ENCODE measurements at regions not wholly inside any gene's neighbourhood (a gene's known extent, or its start where the extent isn't known, plus 50 kb on each side); places are given as distances from the start of the nearest gene placed in this dataset.

DNA sequence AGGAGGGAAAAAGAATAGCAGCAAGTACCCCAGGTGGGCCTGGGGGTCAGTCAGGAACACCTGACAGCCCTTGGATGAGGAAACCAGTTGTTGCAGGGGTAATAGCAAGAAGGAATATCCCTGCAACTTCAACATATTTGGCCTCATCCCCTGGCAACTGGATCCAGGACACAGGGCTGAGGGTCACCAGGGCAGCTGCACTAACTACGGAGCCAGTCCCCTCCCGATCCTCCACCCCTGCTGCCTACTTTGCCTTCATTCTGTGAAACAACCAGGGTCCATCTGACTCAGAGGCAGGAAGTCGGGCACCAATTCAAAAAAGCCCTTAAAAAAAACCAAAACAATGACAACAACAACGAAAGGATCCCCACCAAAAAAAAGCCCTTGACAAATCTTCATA, 52.9 kb downstream of the FRMPD3 start:
- no peak for DNase-seq (ENCODE audit: low read depth)

GRCh38 chrX:107504006-107504405, 54.6 kb downstream of the FRMPD3 start:
- DNase-seq (ENCODE audit: low read depth) = no peak

DNA sequence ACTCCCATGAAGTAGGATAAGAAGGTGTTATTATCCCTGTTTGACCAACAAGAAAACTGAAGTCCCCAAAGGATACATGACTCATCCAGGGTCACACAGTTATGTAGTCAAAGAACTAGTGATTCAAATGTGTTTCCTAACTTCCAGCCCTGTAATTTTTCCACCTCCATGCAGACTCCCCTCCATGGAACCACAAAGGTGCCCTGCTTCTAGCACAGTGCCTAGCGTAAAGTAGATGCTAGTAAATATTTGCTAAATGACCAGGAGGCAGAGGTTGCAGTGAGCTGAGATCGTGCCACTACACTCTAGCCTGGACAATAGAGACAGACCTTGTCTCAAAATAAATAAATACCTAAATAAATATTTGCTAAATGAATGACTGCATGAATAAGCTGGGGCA, 55.8 kb downstream of the FRMPD3 start:
- no peak for DNase-seq (ENCODE audit: low read depth)

DNA sequence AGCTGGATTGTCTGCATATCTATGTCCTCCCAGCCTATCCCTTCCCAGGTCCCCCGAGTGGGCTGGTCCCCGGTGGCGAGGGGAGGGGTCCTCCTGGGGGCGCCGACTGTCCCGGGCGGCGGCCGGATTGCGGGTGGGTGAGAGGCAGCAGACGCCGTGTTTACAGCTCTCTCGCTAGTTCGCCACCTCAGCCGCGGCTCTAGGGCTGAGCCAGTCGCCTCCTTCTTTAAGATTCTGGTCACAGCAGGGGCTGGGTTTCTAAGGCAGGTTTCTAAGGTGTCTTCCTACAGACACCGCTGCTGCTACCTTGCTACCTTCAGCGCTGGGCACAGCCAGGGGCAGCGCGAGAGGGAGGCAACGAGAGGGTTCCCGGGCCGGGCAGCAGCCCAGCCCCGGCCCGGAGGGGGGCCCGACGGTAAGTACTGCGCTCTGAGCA, 57.2 kb downstream of the FRMPD3 start:
- no peak for DNase-seq (ENCODE audit: low read depth)

- no peak for DNase-seq (ENCODE audit: low read depth)
These were observed 57.8 kb downstream of the FRMPD3 start for GRCh38 chrX:107507093-107507743.

GRCh38 chrX:107507744-107508117, 58.3 kb downstream of the FRMPD3 start:
- DNase-seq (ENCODE audit: low read depth) = no peak

DNA sequence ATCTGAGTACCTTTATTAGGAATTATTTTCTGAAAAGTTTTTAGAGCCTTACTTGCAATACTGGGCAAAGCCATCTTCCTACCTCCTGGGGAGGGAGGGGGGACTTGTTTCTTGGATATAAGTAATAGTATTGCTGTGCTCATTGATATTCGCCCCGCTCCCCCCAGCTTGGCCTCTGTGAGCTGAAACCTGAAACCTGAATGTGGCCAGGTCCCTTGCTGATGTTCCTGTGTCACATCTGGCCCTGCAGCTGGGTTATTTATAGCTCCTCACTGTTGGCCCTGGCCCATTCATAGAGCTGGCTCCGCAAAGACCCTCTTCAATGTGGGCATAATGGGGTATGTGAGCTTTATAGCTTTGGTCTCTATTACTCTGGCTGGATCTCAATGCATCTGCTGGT, 59.5 kb downstream of the FRMPD3 start:
- no peak for DNase-seq (ENCODE audit: low read depth)

- DNase-seq (ENCODE audit: low read depth) = no peak
These were observed 65.5 kb downstream of the FRMPD3 start for GRCh38 chrX:107514944-107515343.

DNA sequence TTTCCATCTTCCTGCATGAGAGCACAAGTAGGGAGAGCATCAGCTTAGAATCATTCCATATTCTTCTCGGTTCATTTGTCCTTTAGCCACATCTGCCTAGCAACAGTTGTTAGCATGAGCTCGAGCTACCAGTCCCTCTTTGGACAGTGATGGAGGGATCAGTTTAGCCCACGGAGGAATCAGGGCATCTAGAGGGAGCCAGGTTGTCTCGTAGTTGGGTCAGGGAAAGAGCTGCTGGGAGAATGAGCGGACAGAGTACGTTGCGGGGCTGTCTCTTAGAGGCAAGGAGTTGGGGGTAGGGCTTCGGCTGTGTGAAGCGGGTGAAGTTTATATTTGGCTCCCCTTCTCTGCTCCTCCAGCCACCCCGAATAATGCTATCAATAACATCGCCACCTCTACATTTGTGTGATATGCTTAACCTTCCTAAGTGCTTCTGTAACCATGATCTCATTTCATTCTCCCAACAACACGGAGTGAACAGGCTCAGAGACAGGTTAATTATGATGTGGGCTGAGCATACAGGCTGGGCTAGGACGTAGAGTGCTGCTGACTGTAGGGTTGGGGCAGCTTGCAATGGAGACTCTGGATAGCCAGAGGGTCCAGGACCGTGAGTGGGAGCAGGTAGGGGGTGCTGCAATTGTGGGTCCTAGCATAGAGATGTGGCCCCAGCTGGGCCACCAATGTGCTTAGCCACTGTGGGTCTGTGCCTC, 72.6 kb downstream of the FRMPD3 start:
- no peak for DNase-seq (ENCODE audit: low read depth)

- no peak for DNase-seq (ENCODE audit: low read depth)
These were observed 73.4 kb downstream of the FRMPD3 start for GRCh38 chrX:107522901-107523300.

DNA sequence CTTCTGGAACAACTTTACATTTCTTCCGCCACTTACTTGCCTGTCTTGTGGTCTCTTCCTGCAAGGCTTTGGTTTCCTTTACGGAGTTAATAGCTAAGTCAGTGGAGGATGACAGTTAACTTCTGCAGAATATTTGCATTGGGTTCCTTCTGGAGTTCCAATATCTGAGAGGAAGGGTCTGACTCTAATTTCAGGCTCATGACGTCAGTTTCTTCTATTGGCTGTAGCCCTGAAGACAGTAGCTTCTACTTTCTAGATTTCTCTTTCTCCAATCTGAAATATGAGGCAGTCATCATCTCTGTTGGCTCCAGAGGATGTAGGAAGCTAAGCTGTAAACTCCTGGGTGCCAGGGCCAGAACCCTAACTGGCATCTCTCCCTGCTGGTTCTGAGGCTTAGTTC, 76.7 kb downstream of the FRMPD3 start:
- DNase-seq (ENCODE audit: low read depth) = no peak

- DNase-seq (ENCODE audit: low read depth) = no peak
These were observed 80.7 kb downstream of the FRMPD3 start for GRCh38 chrX:107530141-107530540.

- no peak for DNase-seq (ENCODE audit: low read depth)
These were observed 88.4 kb downstream of the FRMPD3 start for GRCh38 chrX:107537815-107538214.

DNA sequence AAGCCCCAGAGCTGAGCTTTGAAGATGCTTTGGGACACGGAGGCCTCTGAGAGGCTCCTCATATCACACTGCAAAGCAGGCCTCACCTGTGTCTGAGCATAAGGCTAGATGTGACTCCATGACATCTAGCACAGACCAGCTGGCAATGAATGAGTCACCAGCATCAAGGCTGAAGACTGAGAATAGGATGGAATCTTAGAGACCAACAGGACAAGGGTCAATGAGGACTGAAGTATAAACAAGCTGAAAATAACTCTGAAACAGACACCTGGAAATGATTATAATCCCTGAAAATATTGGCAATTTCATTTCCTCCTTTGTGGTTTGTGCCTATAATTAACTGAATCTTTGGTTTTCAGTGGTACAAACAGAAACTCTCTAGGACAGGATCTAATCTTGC, 87.1 kb upstream of the PRPS1 start:
- DNase-seq (ENCODE audit: low read depth) = no peak

GRCh38 chrX:107542040-107542439, 86.3 kb upstream of the PRPS1 start:
- no peak for DNase-seq (ENCODE audit: low read depth)

GRCh38 chrX:107542500-107542899, 85.8 kb upstream of the PRPS1 start:
- no peak for DNase-seq (ENCODE audit: low read depth)

DNA sequence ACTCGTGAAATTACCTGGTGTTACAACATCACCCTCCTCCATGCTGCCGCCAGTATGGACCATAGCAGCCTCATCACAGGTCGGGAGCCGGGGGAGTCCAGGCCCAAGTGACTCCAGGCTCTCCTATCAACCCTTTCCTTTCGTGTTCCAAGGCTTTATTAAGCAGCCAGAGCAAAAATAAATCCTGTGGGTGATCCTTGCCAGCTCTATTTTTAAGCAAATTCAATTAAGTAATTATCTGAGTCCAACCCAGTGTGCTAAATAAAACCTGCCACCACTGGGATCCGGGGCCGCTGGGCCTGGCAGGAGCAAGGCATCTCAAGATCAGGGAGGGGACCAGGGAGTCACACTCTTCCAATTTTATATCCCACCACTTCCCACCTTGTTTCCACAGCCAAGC, 80.7 kb upstream of the PRPS1 start:
- DNase-seq (ENCODE audit: low read depth) = no peak

- no peak for DNase-seq (ENCODE audit: low read depth)
These were observed 79.5 kb upstream of the PRPS1 start for GRCh38 chrX:107548775-107549174.

GRCh38 chrX:107549504-107549903, 78.8 kb upstream of the PRPS1 start:
- no peak for DNase-seq (ENCODE audit: low read depth)

DNA sequence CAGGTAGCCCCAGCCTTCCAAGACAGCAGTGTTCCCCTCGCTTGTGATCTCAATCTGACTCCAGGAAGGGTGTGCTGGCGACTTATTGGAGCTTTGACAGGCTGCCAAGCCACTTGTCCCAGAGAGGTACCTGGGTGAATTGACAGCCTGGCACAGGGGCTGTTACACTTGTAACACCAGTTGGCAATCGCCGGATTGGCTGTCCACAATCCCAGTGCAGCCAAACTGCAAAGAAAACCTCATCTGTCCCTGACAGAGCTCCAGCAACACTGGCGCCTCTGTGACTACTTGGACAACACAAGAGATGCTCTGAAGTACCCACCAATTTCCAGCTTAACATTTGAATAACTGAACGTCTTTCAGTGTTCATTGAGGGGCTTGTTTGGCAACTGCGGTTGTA, 76.8 kb upstream of the PRPS1 start:
- no peak for DNase-seq (ENCODE audit: low read depth)

- DNase-seq (ENCODE audit: low read depth) = no peak
These were observed 75.4 kb upstream of the PRPS1 start for GRCh38 chrX:107552930-107553329.

- no peak for DNase-seq (ENCODE audit: low read depth)
These were observed 71.3 kb upstream of the PRPS1 start for GRCh38 chrX:107556967-107557366.

DNA sequence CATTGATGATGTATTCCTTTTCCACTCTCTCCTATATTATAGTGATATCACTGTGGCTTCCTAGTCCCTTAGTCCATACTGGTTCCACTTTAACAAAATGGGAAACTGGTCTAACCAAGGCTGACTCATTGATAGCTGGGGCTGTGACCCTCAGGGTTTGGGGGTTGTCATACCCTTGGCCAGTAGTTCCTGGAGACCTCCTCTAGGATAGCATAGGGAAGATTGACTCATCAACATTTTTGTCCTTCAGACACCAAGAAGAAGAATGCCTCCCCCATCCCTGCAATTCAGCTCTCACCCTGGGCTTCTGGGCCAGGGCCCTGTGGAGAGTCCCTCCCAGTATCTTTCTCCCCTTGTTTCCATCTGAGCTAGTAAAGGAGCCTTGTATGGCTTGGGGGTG, 68.8 kb upstream of the PRPS1 start:
- DNase-seq (ENCODE audit: low read depth) = no peak

DNA sequence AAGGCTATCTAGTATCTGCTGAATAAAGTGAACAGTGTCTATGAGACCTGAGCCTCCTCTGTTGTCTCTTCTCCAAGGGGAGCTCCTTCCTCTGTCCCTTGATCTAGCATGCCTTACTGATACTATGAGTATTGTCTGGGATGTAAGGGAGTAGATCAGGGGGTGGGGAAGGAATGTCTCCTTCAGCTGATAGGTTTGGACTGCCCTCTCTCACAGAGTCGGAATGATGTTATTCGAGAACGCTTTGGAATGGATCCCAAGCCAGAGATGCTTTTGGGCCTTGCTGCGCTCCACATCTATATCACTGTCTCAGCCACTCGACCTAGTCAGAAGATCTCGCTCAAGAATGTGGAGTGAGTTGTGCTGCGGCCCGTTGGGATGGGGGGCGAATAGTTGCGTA, 68.3 kb upstream of the PRPS1 start:
- DNase-seq (ENCODE audit: low read depth) = no peak

Measured in HS-27A (cell line).